HG02884 (cell line): ENCODE measurements at regions not wholly inside any gene's neighbourhood (a gene's known extent, or its start where the extent isn't known, plus 50 kb on each side); places are given as distances from the start of the nearest gene placed in this dataset.

Experiments used
- ATAC-seq: cut with Tn5 transposase; IDR thresholded peaks from one replicate; pipeline ENCODE4 v1.9.1; 2021; ENCODE audit warnings: mild to moderate bottlenecking, moderate library complexity; ENCODE audit not compliant: unreplicated experiment

- no peak for ATAC-seq
Measured at GRCh38 chr5:12795333-12795663, 891.1 kb upstream of the CTNND2 start.

GRCh38 chr5:12794476-12795332, 890.5 kb upstream of the CTNND2 start:
- ATAC-seq: no peak

- no peak for ATAC-seq
Measured at GRCh38 chr5:12793373-12793772, 889.1 kb upstream of the CTNND2 start.

- ATAC-seq: no peak
Measured at GRCh38 chr5:12780536-12780935, 876.3 kb upstream of the CTNND2 start.

- ATAC-seq: no peak
Measured at GRCh38 chr5:12777342-12777741, 873.1 kb upstream of the CTNND2 start.

- no peak for ATAC-seq
Measured at GRCh38 chr5:12772276-12772675, 868.0 kb upstream of the CTNND2 start.

- no peak for ATAC-seq
Measured at GRCh38 chr5:12759377-12759776, 855.1 kb upstream of the CTNND2 start.

- no peak for ATAC-seq
Measured at GRCh38 chr5:12757035-12757434, 852.8 kb upstream of the CTNND2 start.

GRCh38 chr5:12745537-12745936, 841.3 kb upstream of the CTNND2 start:
- ATAC-seq: no peak

GRCh38 chr5:12743582-12743981, 839.3 kb upstream of the CTNND2 start:
- ATAC-seq: no peak

- ATAC-seq: no peak
Measured at GRCh38 chr5:12730354-12730753, 826.1 kb upstream of the CTNND2 start.

GRCh38 chr5:12716664-12717063, 812.4 kb upstream of the CTNND2 start:
- ATAC-seq: no peak

GRCh38 chr5:12707560-12707959, 803.3 kb upstream of the CTNND2 start:
- no peak for ATAC-seq

- ATAC-seq: no peak
Measured at GRCh38 chr5:12704955-12705354, 800.7 kb upstream of the CTNND2 start.

- ATAC-seq: no peak
Measured at GRCh38 chr5:12703254-12703653, 799.0 kb upstream of the CTNND2 start.

GRCh38 chr5:12695651-12696050, 791.4 kb upstream of the CTNND2 start:
- ATAC-seq: no peak

GRCh38 chr5:12691330-12691729, 787.1 kb upstream of the CTNND2 start:
- ATAC-seq: no peak

- no peak for ATAC-seq
Measured at GRCh38 chr5:12690361-12690760, 786.1 kb upstream of the CTNND2 start.

- ATAC-seq: no peak
Measured at GRCh38 chr5:12683249-12683648, 779.0 kb upstream of the CTNND2 start.

- no peak for ATAC-seq
Measured at GRCh38 chr5:12679731-12680130, 775.5 kb upstream of the CTNND2 start.

- no peak for ATAC-seq
Measured at GRCh38 chr5:12675959-12676358, 771.7 kb upstream of the CTNND2 start.

- ATAC-seq: no peak
Measured at GRCh38 chr5:12672141-12672540, 767.9 kb upstream of the CTNND2 start.

- no peak for ATAC-seq
Measured at GRCh38 chr5:12669326-12669725, 765.1 kb upstream of the CTNND2 start.
